ENCODE measurements at regions not wholly inside any gene's neighbourhood (a gene's known extent, or its start where the extent isn't known, plus 50 kb on each side); places are given as distances from the start of the nearest gene placed in this dataset.
"Not testable (repeated sequence)": the region's sequence is repeated elsewhere in the genome, so short reads cannot be mapped to it uniquely, and the experiment has no call there.

- DNase-seq (ENCODE audit: low read depth): no peak
Measured at GRCh38 chrX:22800806-22801205, 199.0 kb upstream of the DDX53 start.

GRCh38 chrX:22803353-22803752 is 196.4 kb upstream of the DDX53 start:
- DNase-seq (ENCODE audit: low read depth): no peak

- no peak for DNase-seq (ENCODE audit: low read depth)
Measured at GRCh38 chrX:22810876-22811275, 188.9 kb upstream of the DDX53 start.

GRCh38 chrX:22818061-22818460 is 181.7 kb upstream of the DDX53 start:
- no peak for DNase-seq (ENCODE audit: low read depth)

GRCh38 chrX:22855693-22856092 is 144.1 kb upstream of the DDX53 start:
- DNase-seq (ENCODE audit: low read depth): no peak

GRCh38 chrX:22859642-22860041 is 140.1 kb upstream of the DDX53 start:
- DNase-seq (ENCODE audit: low read depth): no peak

GRCh38 chrX:22866801-22867200 is 133.0 kb upstream of the DDX53 start:
- not testable (repeated sequence) for DNase-seq (ENCODE audit: low read depth)

- DNase-seq (ENCODE audit: low read depth): no peak
Measured at GRCh38 chrX:22882543-22882942, 117.2 kb upstream of the DDX53 start.

GRCh38 chrX:22889819-22890218 is 109.9 kb upstream of the DDX53 start:
- DNase-seq (ENCODE audit: low read depth): no peak

GRCh38 chrX:22912616-22913015 is 87.1 kb upstream of the DDX53 start:
- DNase-seq (ENCODE audit: low read depth): no peak

GRCh38 chrX:22922961-22923360 is 76.8 kb upstream of the DDX53 start:
- no peak for DNase-seq (ENCODE audit: low read depth)

- DNase-seq (ENCODE audit: low read depth): no peak
Measured at GRCh38 chrX:22934640-22935039, 65.1 kb upstream of the DDX53 start.

- DNase-seq (ENCODE audit: low read depth): no peak
Measured at GRCh38 chrX:22944945-22945344, 54.8 kb upstream of the DDX53 start.
